Adipocyte (in vitro differentiated cells): ENCODE measurements at regions not wholly inside any gene's neighbourhood (a gene's known extent, or its start where the extent isn't known, plus 50 kb on each side); places are given as distances from the start of the nearest gene placed in this dataset.

Experiments
- DNase-seq: peaks from one replicate; pipeline ENCODE4 v3.0.0-alpha.2; 2015; ENCODE audit warnings: low read depth
- H3K27me3 ChIP-seq: replicated peaks from 2 replicates; pipeline ENCODE4 v1.7.0; 2013; ENCODE audit warnings: mild to moderate bottlenecking, low read length, moderate library complexity; ENCODE audit not compliant: control insufficient read depth, insufficient read depth
- H3K36me3 ChIP-seq: 2 replicates; pipeline ENCODE4 v1.7.0; 2013; ENCODE audit warnings: low read length, mild to moderate bottlenecking, moderate library complexity; ENCODE audit not compliant: control insufficient read depth, insufficient read depth, severe bottlenecking
- H3K4me1 ChIP-seq: 2 replicates; pipeline ENCODE4 v1.7.0; 2013; ENCODE audit warnings: mild to moderate bottlenecking, low read length, moderate library complexity; ENCODE audit not compliant: control insufficient read depth, insufficient read depth
- H3K4me3 ChIP-seq: 2 replicates; pipeline ENCODE4 v1.7.0; 2013; ENCODE audit warnings: mild to moderate bottlenecking, low read length, moderate library complexity
- H3K9ac ChIP-seq: 2 replicates; pipeline ENCODE4 v1.7.0; 2013; ENCODE audit warnings: mild to moderate bottlenecking, low read length, moderate library complexity
- H3K9me3 ChIP-seq: 2 replicates; pipeline ENCODE4 v1.7.0; 2013; ENCODE audit warnings: mild to moderate bottlenecking, low read length, moderate library complexity; ENCODE audit not compliant: control insufficient read depth

- Histone ChIP-seq H3K4me1 (no peaks in the 10 kb centered on the region), H3K9me3 (peaks cover 4% of the 10 kb centered on the region), H3K9ac (no peak overlapping the region), H3K27me3 (no peaks in the 10 kb centered on the region), H3K36me3 (no peaks in the 10 kb centered on the region), H3K4me3 (no peak overlapping the region)
- DNase-seq: peak; percentile 78
Observed at GRCh38 chr1:193951984-193952383, 765.6 kb upstream of the B3GALT2 start.

- H3K4me1 ChIP-seq: no peaks in the 10 kb centered on the region
- no peaks in the 10 kb centered on the region for H3K27me3 ChIP-seq
- H3K36me3 ChIP-seq: no peaks in the 10 kb centered on the region
- no peak for DNase-seq
- no peaks in the 10 kb centered on the region for H3K9me3 ChIP-seq
- H3K9ac ChIP-seq: no peak overlapping the region
- H3K4me3 ChIP-seq: no peak overlapping the region
Observed at GRCh38 chr1:193944454-193944853, 758.0 kb upstream of the B3GALT2 start.

- Histone ChIP-seq H3K9ac (no peak overlapping the region), H3K9me3 (no peaks in the 10 kb centered on the region), H3K36me3 (no peaks in the 10 kb centered on the region), H3K27me3 (no peaks in the 10 kb centered on the region), H3K4me1 (no peaks in the 10 kb centered on the region), H3K4me3 (no peak overlapping the region)
- no peak for DNase-seq
Observed at GRCh38 chr1:193940176-193940575, 753.8 kb upstream of the B3GALT2 start.

GRCh38 chr1:193939585-193939984 lies 753.2 kb upstream of the B3GALT2 start:
- H3K9ac ChIP-seq: no peak overlapping the region
- H3K4me3 ChIP-seq: no peak overlapping the region
- H3K4me1 ChIP-seq: no peaks in the 10 kb centered on the region
- no peaks in the 10 kb centered on the region for H3K27me3 ChIP-seq
- H3K9me3 ChIP-seq: no peaks in the 10 kb centered on the region
- DNase-seq: no peak
- H3K36me3 ChIP-seq: no peaks in the 10 kb centered on the region

- H3K27me3 ChIP-seq: no peaks in the 10 kb centered on the region
- no peaks in the 10 kb centered on the region for H3K9me3 ChIP-seq
- no peaks in the 10 kb centered on the region for H3K4me1 ChIP-seq
- no peak overlapping the region for H3K4me3 ChIP-seq
- no peaks in the 10 kb centered on the region for H3K36me3 ChIP-seq
- H3K9ac ChIP-seq: no peak overlapping the region
- no peak for DNase-seq
Observed at GRCh38 chr1:193937308-193937707, 750.9 kb upstream of the B3GALT2 start.

GRCh38 chr1:193932979-193933378 lies 746.6 kb upstream of the B3GALT2 start:
- Histone ChIP-seq H3K27me3 (no peaks in the 10 kb centered on the region), H3K4me3 (no peak overlapping the region), H3K4me1 (no peaks in the 10 kb centered on the region), H3K36me3 (no peaks in the 10 kb centered on the region), H3K9me3 (no peaks in the 10 kb centered on the region), H3K9ac (no peak overlapping the region)
- no peak for DNase-seq

- Histone ChIP-seq H3K36me3 (no peaks in the 10 kb centered on the region), H3K27me3 (no peaks in the 10 kb centered on the region), H3K9me3 (no peaks in the 10 kb centered on the region), H3K4me3 (no peak overlapping the region), H3K9ac (no peak overlapping the region), H3K4me1 (no peaks in the 10 kb centered on the region)
- DNase-seq: no peak
Observed at GRCh38 chr1:193931356-193931755, 744.9 kb upstream of the B3GALT2 start.

- Histone ChIP-seq H3K9me3 (no peaks in the 10 kb centered on the region), H3K9ac (no peak overlapping the region), H3K4me3 (no peak overlapping the region), H3K36me3 (no peaks in the 10 kb centered on the region), H3K4me1 (no peaks in the 10 kb centered on the region), H3K27me3 (no peaks in the 10 kb centered on the region)
- no peak for DNase-seq
Observed at GRCh38 chr1:193929374-193930033, 743.1 kb upstream of the B3GALT2 start.

- H3K4me3 ChIP-seq: no peak overlapping the region
- H3K36me3 ChIP-seq: no peaks in the 10 kb centered on the region
- H3K9ac ChIP-seq: no peak overlapping the region
- H3K9me3 ChIP-seq: no peaks in the 10 kb centered on the region
- DNase-seq: no peak
- H3K4me1 ChIP-seq: no peaks in the 10 kb centered on the region
- no peaks in the 10 kb centered on the region for H3K27me3 ChIP-seq
Observed at GRCh38 chr1:193927550-193927949, 741.1 kb upstream of the B3GALT2 start.

- no peaks in the 10 kb centered on the region for H3K4me1 ChIP-seq
- H3K4me3 ChIP-seq: no peak overlapping the region
- H3K9ac ChIP-seq: no peak overlapping the region
- no peak for DNase-seq
- no peaks in the 10 kb centered on the region for H3K27me3 ChIP-seq
- H3K36me3 ChIP-seq: no peaks in the 10 kb centered on the region
- H3K9me3 ChIP-seq: no peaks in the 10 kb centered on the region
Observed at GRCh38 chr1:193926956-193927355, 740.5 kb upstream of the B3GALT2 start.

GRCh38 chr1:193919827-193920226 lies 733.4 kb upstream of the B3GALT2 start:
- peak; percentile 21 for DNase-seq
- H3K27me3 ChIP-seq: no peaks in the 10 kb centered on the region
- H3K4me1 ChIP-seq: no peaks in the 10 kb centered on the region
- H3K36me3 ChIP-seq: no peaks in the 10 kb centered on the region
- H3K9ac ChIP-seq: no peak overlapping the region
- H3K9me3 ChIP-seq: no peaks in the 10 kb centered on the region
- no peak overlapping the region for H3K4me3 ChIP-seq

GRCh38 chr1:193916452-193916851 lies 730.0 kb upstream of the B3GALT2 start:
- H3K9me3 ChIP-seq: no peaks in the 10 kb centered on the region

More at GRCh38 chr1:193916452-193916851, 730.0 kb upstream of the B3GALT2 start:
- no peaks in the 10 kb centered on the region for H3K4me1 ChIP-seq
- no peak for DNase-seq
- no peaks in the 10 kb centered on the region for H3K36me3 ChIP-seq
- H3K4me3 ChIP-seq: no peak overlapping the region
- H3K27me3 ChIP-seq: no peaks in the 10 kb centered on the region
- H3K9ac ChIP-seq: no peak overlapping the region
